ENCODE measurements at regions not wholly inside any gene's neighbourhood (a gene's known extent, or its start where the extent isn't known, plus 50 kb on each side); places are given as distances from the start of the nearest gene placed in this dataset.

GRCh38 chr1:30638811-30639210, 84.6 kb downstream of the MATN1 start:
- TF ChIP-seq CTCF (IDR thresholded peaks at IDR 0.05), result no peak
- no peak for TF ChIP-seq POLR2A (IDR thresholded peaks at IDR 0.05)

Data from thyroid gland (tissue), 4 donors.